Esophagus squamous epithelium (tissue), 4 donors: ENCODE measurements at regions not wholly inside any gene's neighbourhood (a gene's known extent, or its start where the extent isn't known, plus 50 kb on each side); places are given as distances from the start of the nearest gene placed in this dataset.

Experiments
- CTCF ChIP-seq, 6 experiments: fragments of 450-650 bp in 4 of 6; fragments of 200-600 bp in 2 of 6; sonication (generic) in 2 of 6; IDR thresholded peaks; one replicate each; pipeline ENCODE4 v1.5.1; 2016 to 2019; ENCODE audit warnings: antibody characterized with exemption in 6 of 6, mild to moderate bottlenecking in 4 of 6, moderate library complexity in 4 of 6
- POLR2A ChIP-seq, 4 donors: fragments of 450-650 bp; IDR thresholded peaks; one replicate each; pipeline ENCODE4 v1.6.1; 2017; ENCODE audit warnings: antibody characterized with exemption in 4 of 4, mild to moderate bottlenecking in 4 of 4, moderate library complexity in 3 of 4

GRCh38 chr12:92442782-92443181, 260.0 kb upstream of the PLEKHG7 start:
- TF ChIP-seq POLR2A (IDR thresholded peaks at IDR 0.05) (no peak), CTCF (IDR thresholded peaks at IDR 0.05) (no peak)
